Colonic mucosa (tissue), 4 donors: ENCODE measurements at regions not wholly inside any gene's neighbourhood (a gene's known extent, or its start where the extent isn't known, plus 50 kb on each side); places are given as distances from the start of the nearest gene placed in this dataset.

Experiments used
- DNase-seq: peaks from one replicate; pipeline ENCODE4 v3.0.0-alpha.2; 2020
- H3K27ac ChIP-seq: fragments of 200-600 bp; one replicate; pipeline ENCODE4 v1.8.0; 2021
- H3K27me3 ChIP-seq: fragments of 200-600 bp; one replicate; pipeline ENCODE4 v1.8.0; 2021
- H3K36me3 ChIP-seq: fragments of 200-600 bp; one replicate; pipeline ENCODE4 v1.8.0; 2021
- H3K4me1 ChIP-seq: fragments of 200-600 bp; one replicate; pipeline ENCODE4 v1.8.0; 2021; ENCODE audit warnings: mild to moderate bottlenecking
- H3K4me3 ChIP-seq: fragments of 200-600 bp; one replicate; pipeline ENCODE4 v1.8.0; 2021
- H3K9ac ChIP-seq, 2 donors: one replicate each; pipeline ENCODE4 v1.7.0; 2013; ENCODE audit warnings: control low read depth in 2 of 2, low read depth in 2 of 2, low read length in 2 of 2
- H3K9me3 ChIP-seq: fragments of 200-600 bp; one replicate; pipeline ENCODE4 v1.8.0; 2021
- intact Hi-C: fragments of 100-400 bp; cut with DNase I; formaldehyde crosslinking; loops from one replicate; pipeline ENCODE4 v1.14.1; 2022
- TF ChIP-seq, protein P1 (sequence below): fragments of 200-600 bp; IDR thresholded peaks from one replicate; pipeline ENCODE4 v1.8.0; 2022; ENCODE audit warnings: antibody characterized with exemption, mild to moderate bottlenecking
- donor health status: healthy.
- donor health status: DM: no; HTN: no; CAD: no.
- donor health status: DM: no; HTN: no; CAD: no.

DNA sequence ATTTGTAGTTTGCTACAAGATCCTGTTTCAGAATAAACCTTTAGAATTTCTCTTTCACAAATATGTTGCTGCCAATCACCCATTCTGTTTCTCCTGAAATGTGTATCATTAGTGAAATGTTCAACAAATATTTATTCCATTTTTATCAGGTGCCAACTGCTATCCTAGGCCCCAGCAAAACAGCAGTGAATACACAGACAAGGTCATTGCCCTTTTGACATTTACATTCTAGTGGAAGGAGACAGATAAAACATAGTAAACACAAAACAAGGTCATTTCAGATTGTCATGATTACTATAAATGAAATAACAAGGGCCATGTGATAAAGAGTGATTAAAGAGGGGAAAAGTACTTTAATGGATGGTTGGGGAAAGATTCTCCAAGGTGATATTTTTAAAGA lies 404.8 kb upstream of the PHF14 start:
- intact Hi-C loops: no loop called here
- no peaks in the 10 kb centered on the region for H3K27me3 ChIP-seq
- no peak overlapping the region for H3K9ac ChIP-seq
- TF ChIP-seq, protein P1, sequence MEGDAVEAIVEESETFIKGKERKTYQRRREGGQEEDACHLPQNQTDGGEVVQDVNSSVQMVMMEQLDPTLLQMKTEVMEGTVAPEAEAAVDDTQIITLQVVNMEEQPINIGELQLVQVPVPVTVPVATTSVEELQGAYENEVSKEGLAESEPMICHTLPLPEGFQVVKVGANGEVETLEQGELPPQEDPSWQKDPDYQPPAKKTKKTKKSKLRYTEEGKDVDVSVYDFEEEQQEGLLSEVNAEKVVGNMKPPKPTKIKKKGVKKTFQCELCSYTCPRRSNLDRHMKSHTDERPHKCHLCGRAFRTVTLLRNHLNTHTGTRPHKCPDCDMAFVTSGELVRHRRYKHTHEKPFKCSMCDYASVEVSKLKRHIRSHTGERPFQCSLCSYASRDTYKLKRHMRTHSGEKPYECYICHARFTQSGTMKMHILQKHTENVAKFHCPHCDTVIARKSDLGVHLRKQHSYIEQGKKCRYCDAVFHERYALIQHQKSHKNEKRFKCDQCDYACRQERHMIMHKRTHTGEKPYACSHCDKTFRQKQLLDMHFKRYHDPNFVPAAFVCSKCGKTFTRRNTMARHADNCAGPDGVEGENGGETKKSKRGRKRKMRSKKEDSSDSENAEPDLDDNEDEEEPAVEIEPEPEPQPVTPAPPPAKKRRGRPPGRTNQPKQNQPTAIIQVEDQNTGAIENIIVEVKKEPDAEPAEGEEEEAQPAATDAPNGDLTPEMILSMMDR: no peak
- H3K36me3 ChIP-seq: no peaks in the 10 kb centered on the region
- H3K4me3 ChIP-seq: no peak overlapping the region
- no peak overlapping the region for H3K27ac ChIP-seq
- H3K4me1 ChIP-seq: no peaks in the 10 kb centered on the region
- no peak for DNase-seq
- H3K9me3 ChIP-seq: no peaks in the 10 kb centered on the region

DNA sequence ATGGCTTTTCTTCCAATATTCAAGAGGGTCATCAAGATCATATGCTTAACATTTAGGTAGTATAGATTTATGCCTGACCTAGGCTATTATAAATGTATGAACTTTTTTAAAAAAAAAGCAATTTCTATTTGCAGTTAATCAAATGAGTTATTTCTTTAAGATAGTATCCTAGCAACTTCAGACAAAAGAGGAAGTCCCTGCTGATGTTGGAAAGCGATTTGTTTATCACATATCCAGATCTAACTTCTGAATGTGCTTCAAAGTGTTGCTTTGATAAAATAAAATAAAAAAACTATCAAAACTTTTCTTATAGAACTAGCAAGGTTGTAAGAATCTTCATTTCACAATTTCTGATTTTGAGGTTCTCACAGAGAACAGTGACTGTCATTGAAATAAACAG lies 401.9 kb upstream of the PHF14 start:
- TF ChIP-seq, protein P1: no peak
- DNase-seq: no peak
- H3K9ac ChIP-seq: no peak overlapping the region
- H3K4me3 ChIP-seq: no peak overlapping the region
- no peak overlapping the region for H3K27ac ChIP-seq
- intact Hi-C loops: no loop called here
- no peaks in the 10 kb centered on the region for H3K27me3 ChIP-seq
- no peaks in the 10 kb centered on the region for H3K4me1 ChIP-seq
- no peaks in the 10 kb centered on the region for H3K9me3 ChIP-seq
- no peaks in the 10 kb centered on the region for H3K36me3 ChIP-seq

DNA sequence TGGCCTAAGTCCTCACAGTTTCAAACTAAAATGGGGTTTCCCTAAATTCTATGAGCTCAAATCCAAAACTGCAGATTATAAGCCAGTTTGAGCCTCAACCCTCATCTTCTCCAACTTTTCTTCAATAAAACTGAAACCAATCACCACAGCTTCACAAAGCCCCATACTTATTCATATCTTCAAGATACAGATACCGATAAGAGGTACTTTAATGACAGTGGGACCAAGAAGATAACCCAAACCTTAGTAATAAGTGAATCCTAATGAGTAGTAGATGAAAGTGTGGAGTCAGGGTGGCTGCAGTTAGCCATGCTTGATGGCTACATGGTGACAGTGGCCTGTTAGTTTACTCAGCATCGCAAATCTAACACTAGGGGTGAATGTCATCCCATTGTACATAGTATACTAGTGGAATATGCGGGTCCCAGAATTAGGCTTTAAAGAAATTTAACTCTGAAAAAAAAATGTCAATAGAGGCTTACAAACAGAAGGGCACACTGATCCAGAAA lies 395.8 kb upstream of the PHF14 start:
- H3K9ac ChIP-seq: no peak overlapping the region
- no peak for DNase-seq
- no peaks in the 10 kb centered on the region for H3K4me1 ChIP-seq
- no peaks in the 10 kb centered on the region for H3K36me3 ChIP-seq
- H3K9me3 ChIP-seq: no peaks in the 10 kb centered on the region
- intact Hi-C loops: no loop called here
- TF ChIP-seq, protein P1: no peak
- H3K27ac ChIP-seq: no peak overlapping the region
- H3K27me3 ChIP-seq: no peaks in the 10 kb centered on the region
- no peak overlapping the region for H3K4me3 ChIP-seq

DNA sequence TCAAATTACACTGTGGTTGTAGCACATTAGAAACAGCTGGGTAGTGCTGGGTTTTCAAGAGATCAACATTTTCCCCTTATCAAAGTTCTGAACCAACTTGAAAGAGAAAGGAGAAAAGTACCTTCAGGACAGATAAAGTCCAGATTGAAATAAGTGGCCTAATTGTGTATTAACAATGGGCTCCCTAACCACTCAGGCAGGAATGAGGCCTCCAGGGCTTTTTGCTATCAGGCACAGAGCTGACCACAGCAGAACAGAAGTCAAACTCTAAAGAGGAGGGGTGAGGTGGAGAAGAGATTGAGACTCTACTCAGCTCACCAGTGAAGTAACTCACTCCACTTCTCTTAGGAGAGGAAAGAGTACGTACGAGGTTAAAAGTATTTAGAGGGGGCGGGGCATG lies 394.1 kb upstream of the PHF14 start:
- Histone ChIP-seq H3K9me3 (no peaks in the 10 kb centered on the region), H3K27me3 (no peaks in the 10 kb centered on the region), H3K4me3 (no peak overlapping the region), H3K36me3 (no peaks in the 10 kb centered on the region), H3K9ac (no peak overlapping the region), H3K4me1 (no peaks in the 10 kb centered on the region), H3K27ac (no peak overlapping the region)
- TF ChIP-seq, protein P1: no peak
- no peak for DNase-seq
- intact Hi-C loops: no loop called here

DNA sequence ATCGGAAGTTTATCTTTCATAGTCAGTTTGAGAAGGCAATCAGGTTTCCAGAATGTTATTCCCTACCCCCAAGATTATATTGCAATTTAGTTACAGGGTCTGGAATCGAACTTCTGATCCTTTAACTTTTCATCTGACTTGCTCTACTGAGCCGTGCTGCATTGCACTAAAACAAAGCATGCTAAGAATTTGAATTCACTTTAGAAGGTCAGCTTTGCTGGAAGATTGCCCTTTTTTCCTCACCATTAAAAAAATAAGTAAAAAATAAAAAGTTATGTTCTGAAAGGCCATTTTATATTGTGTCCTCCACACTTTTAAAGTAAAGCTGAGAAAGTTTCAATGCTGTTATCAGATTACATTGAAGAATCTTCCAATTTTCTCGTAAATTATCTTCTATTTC lies 388.8 kb upstream of the PHF14 start:
- no peaks in the 10 kb centered on the region for H3K36me3 ChIP-seq
- no peaks in the 10 kb centered on the region for H3K4me1 ChIP-seq
- H3K4me3 ChIP-seq: no peak overlapping the region
- H3K9me3 ChIP-seq: no peaks in the 10 kb centered on the region
- H3K27me3 ChIP-seq: no peaks in the 10 kb centered on the region
- no peak for DNase-seq
- TF ChIP-seq, protein P1: no peak
- intact Hi-C loops: no loop called here
- no peak overlapping the region for H3K27ac ChIP-seq
- H3K9ac ChIP-seq: no peak overlapping the region

DNA sequence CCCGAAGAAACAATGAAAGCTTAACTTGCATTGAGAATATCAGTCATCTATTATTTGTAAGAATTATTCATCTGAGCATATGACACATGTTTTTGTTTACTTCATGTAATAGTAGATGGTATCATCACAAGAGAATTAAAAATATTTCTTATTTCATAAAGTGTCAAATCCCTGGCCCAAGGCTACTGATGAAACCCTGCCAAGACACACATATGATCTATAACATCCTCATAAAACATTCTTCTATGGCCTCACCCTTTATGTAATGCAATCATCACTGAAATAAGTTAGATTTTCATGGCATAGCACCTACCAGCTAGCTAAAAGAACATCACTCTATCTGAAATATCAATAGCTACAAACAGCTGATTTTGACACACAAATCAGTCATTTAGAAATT lies 385.6 kb upstream of the PHF14 start:
- H3K36me3 ChIP-seq: no peaks in the 10 kb centered on the region
- no peaks in the 10 kb centered on the region for H3K27me3 ChIP-seq
- H3K9ac ChIP-seq: no peak overlapping the region
- TF ChIP-seq, protein P1: no peak
- no peak for DNase-seq
- no peak overlapping the region for H3K4me3 ChIP-seq
- no peak overlapping the region for H3K27ac ChIP-seq
- no peaks in the 10 kb centered on the region for H3K9me3 ChIP-seq
- intact Hi-C loops: no loop called here
- H3K4me1 ChIP-seq: no peaks in the 10 kb centered on the region
